Calu3 (cell line): ENCODE measurements at regions not wholly inside any gene's neighbourhood (a gene's known extent, or its start where the extent isn't known, plus 50 kb on each side); places are given as distances from the start of the nearest gene placed in this dataset.

Experiments used
- BruUV-seq: library from RNA; stranded (reverse); fragments of 400-500 nt; replicated peaks from 2 replicates; lab custom pipeline; 2021; lab: Mats Ljungman, UMichigan
- CTCF ChIA-PET: fragments of 300-600 bp; sonication (Branson Sonifier 250); formaldehyde crosslinking; loops from one replicate; lab custom pipeline; 2022; ENCODE audit warnings: antibody characterized with exemption; lab: Charles Lee
- DNase-seq: peaks from one replicate; pipeline ENCODE4 v3.0.0; 2022
- H3K27ac Mint-ChIP-seq: one replicate; pipeline ENCODE4 v1.8.0; 2022; ENCODE audit warnings: mixed read lengths; ENCODE audit not compliant: unreplicated experiment
- H3K27me3 Mint-ChIP-seq: one replicate; pipeline ENCODE4 v1.8.0; 2022; ENCODE audit warnings: mixed read lengths; ENCODE audit not compliant: unreplicated experiment
- H3K36me3 Mint-ChIP-seq: one replicate; pipeline ENCODE4 v1.8.0; 2022; ENCODE audit warnings: mild to moderate bottlenecking, moderate library complexity, mixed read lengths; ENCODE audit not compliant: insufficient read depth, unreplicated experiment
- H3K4me1 Mint-ChIP-seq: one replicate; pipeline ENCODE4 v1.8.0; 2022; ENCODE audit warnings: mild to moderate bottlenecking, low read depth, mixed read lengths; ENCODE audit not compliant: unreplicated experiment
- H3K4me3 Mint-ChIP-seq: one replicate; pipeline ENCODE4 v1.8.0; 2022; ENCODE audit warnings: mild to moderate bottlenecking, low read depth, moderate library complexity, mixed read lengths; ENCODE audit not compliant: unreplicated experiment
- H3K9me3 Mint-ChIP-seq: one replicate; pipeline ENCODE4 v1.8.0; 2022; ENCODE audit warnings: low read depth, mixed read lengths; ENCODE audit not compliant: unreplicated experiment
- CTCF ChIP-seq: fragments of 200-600 bp; IDR thresholded peaks from one replicate; pipeline ENCODE4 v1.8.0; 2022; ENCODE audit warnings: antibody characterized with exemption; ENCODE audit not compliant: unreplicated experiment
- intact Hi-C: fragments of 100-400 bp; cut with micrococcal nuclease; formaldehyde crosslinking; loops from one replicate; pipeline ENCODE4 v1.10.0; 2022; ENCODE audit not compliant: unreplicated experiment

DNA sequence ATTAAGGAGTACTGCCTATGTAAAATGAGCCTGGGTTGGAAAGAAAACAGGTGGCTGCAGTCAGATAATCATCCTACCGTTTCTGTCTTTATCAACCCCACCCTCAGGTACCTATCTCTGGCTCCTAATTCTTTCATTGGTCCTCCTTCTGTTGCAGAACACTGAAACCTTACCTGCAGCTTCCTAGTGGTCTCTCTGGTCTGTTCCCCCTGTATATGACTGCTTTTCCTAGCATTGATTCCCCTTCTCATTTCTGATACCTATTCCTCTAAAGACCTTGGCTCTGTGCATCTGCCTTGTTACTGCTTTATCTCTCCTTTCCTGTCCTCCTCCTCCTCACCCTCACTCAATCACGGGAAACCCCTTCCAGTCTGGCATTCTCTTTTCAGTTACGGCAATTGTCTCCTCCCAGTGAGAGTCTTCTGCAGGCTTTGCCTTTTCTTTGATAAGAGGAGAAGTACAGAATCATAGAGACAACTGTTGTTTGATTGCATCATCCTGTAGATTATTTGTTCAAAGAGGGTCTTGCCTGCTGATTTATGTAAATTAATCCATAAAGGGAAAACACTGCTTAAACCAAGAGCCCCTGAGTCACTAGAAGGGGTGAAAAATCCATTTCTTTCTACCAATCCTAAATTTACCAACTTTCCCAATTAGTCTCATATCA lies 301.2 kb downstream of the AASDHPPT start:
- H3K36me3 Mint-ChIP-seq = no peaks in the 10 kb centered on the region
- no peak overlapping the region for H3K4me3 Mint-ChIP-seq
- H3K27me3 Mint-ChIP-seq = no peaks in the 10 kb centered on the region
- CTCF ChIA-PET = no interaction called here
- no peaks in the 10 kb centered on the region for H3K4me1 Mint-ChIP-seq
- intact Hi-C loops = no loop called here
- DNase-seq = no peak
- no TSS peak for BruUV-seq
- TF ChIP-seq CTCF = no peak
- H3K9me3 Mint-ChIP-seq = peaks cover 10% of the 10 kb centered on the region
- H3K27ac Mint-ChIP-seq = no peak overlapping the region

DNA sequence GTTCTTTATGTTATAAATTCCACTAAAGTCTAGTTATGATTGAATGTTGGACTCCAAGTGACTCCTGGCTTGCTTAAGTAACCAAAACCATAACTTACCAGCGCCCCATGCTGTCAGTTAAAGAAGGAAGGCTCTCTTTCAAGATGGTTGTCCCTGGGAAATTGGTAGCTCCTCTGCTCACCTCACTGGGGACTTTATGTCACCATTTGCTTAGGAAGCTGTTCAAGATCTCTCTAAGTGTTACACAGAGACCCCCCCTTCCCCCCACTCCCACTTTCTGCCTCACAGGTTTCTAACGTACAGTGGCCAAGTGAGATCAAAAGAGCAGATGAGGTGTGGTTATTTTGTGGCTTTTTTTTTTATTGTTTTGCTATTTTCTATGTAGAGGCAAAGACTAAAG lies 301.8 kb downstream of the AASDHPPT start:
- TF ChIP-seq CTCF = no peak
- no peaks in the 10 kb centered on the region for H3K4me1 Mint-ChIP-seq
- DNase-seq = no peak
- H3K27ac Mint-ChIP-seq = no peak overlapping the region
- CTCF ChIA-PET = no interaction called here
- intact Hi-C loops = no loop called here
- peaks cover 6% of the 10 kb centered on the region for H3K9me3 Mint-ChIP-seq
- no peaks in the 10 kb centered on the region for H3K27me3 Mint-ChIP-seq
- no peak overlapping the region for H3K4me3 Mint-ChIP-seq
- no peaks in the 10 kb centered on the region for H3K36me3 Mint-ChIP-seq
- BruUV-seq = no TSS peak

DNA sequence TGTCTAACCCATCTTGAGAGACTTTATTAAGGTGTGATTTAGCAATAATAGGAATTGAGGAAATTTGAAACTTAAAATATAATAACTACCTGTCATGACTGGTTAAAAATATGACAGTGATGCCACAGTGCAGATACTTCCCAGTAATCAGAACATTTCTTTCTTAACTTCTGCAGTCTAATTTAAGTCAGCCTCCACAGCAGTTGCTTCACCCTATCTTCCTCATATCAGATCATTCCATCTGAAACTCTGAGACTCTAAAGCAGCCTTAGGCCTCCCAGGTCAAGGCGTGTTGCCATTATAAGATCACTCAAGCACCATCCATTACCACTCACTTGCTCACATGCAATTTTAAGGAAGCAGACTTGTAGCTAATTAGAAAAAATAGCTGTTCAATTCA lies 302.2 kb downstream of the AASDHPPT start:
- no peak for DNase-seq
- no peak overlapping the region for H3K4me3 Mint-ChIP-seq
- no peaks in the 10 kb centered on the region for H3K36me3 Mint-ChIP-seq
- intact Hi-C loops = no loop called here
- no peak for TF ChIP-seq CTCF
- H3K27me3 Mint-ChIP-seq = no peaks in the 10 kb centered on the region
- H3K9me3 Mint-ChIP-seq = peaks cover 9% of the 10 kb centered on the region
- H3K4me1 Mint-ChIP-seq = no peaks in the 10 kb centered on the region
- BruUV-seq = no TSS peak
- CTCF ChIA-PET = no interaction called here
- no peak overlapping the region for H3K27ac Mint-ChIP-seq

DNA sequence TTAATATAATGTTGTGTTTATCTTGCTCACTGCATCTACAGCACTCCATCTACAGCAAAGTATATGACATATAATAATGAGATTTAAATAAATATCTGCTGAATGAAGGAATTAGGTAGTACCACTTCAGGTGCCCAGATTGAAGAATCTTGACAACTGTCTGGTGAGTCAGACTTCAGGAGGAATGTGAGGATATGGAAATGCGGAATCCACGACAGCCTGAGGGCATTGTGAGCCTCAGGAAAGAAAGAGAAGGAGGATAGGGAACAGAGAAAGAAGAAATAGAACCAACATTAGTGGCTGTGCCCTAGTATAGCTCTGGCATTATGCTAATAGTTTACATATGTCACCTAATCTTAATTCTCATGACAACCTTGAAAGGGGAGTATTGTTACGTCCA lies 304.4 kb downstream of the AASDHPPT start:
- CTCF ChIA-PET = no interaction called here
- no TSS peak for BruUV-seq
- DNase-seq = no peak
- H3K27me3 Mint-ChIP-seq = no peaks in the 10 kb centered on the region
- no peak for TF ChIP-seq CTCF
- no peaks in the 10 kb centered on the region for H3K36me3 Mint-ChIP-seq
- H3K4me1 Mint-ChIP-seq = no peaks in the 10 kb centered on the region
- H3K27ac Mint-ChIP-seq = no peak overlapping the region
- intact Hi-C loops = no loop called here
- peaks cover 12% of the 10 kb centered on the region for H3K9me3 Mint-ChIP-seq
- H3K4me3 Mint-ChIP-seq = no peak overlapping the region
